ENCODE measurements at regions not wholly inside any gene's neighbourhood (a gene's known extent, or its start where the extent isn't known, plus 50 kb on each side); places are given as distances from the start of the nearest gene placed in this dataset.

GRCh38 chr15:58285921-58286278, 145.9 kb upstream of the LIPC start (continued):
- TF ChIP-seq CUX1 (IDR thresholded peaks at IDR 0.05; ENCODE audit: insufficient replicate concordance, low read depth, low read length) (no peak), PBX3 (IDR thresholded peaks at IDR 0.05; ENCODE audit: insufficient replicate concordance, low read depth, low read length) (no peak), HDAC2 (IDR thresholded peaks at IDR 0.05) (no peak), NFXL1 (IDR thresholded peaks at IDR 0.05; ENCODE audit: borderline replicate concordance) (no peak), NFYA (IDR thresholded peaks at IDR 0.05; ENCODE audit: borderline replicate concordance, low read depth, low read length) (no peak), MTA3 (IDR thresholded peaks at IDR 0.05; ENCODE audit: borderline replicate concordance, low read length) (no peak), MLLT1 (IDR thresholded peaks at IDR 0.05) (no peak), REST (IDR thresholded peaks at IDR 0.05; ENCODE audit: low read depth, low read length) (no peak), ETV6 (conservative IDR thresholded peaks at IDR 0.05 in 1 of 2, IDR thresholded peaks at IDR 0.05 in 1 of 2; ENCODE audit: borderline replicate concordance in 1 of 2, low read depth in 1 of 2) (no peak), NKRF (conservative IDR thresholded peaks at IDR 0.05) (no peak)
